Neutrophil (primary cell): ENCODE measurements at regions not wholly inside any gene's neighbourhood (a gene's known extent, or its start where the extent isn't known, plus 50 kb on each side); places are given as distances from the start of the nearest gene placed in this dataset.

ENCODE experiments used
- H3K27ac ChIP-seq: fragments of 200-600 bp; sonication (generic); 2 replicates; pipeline ENCODE4 v1.5.1; 2016; ENCODE audit warnings: mild to moderate bottlenecking, moderate library complexity
- H3K27me3 ChIP-seq: fragments of 200-600 bp; sonication (generic); 2 replicates; pipeline ENCODE4 v1.6.0; 2016; ENCODE audit warnings: mild to moderate bottlenecking
- H3K36me3 ChIP-seq: fragments of 200-600 bp; sonication (generic); 2 replicates; pipeline ENCODE4 v1.5.1; 2017
- H3K4me1 ChIP-seq, 2 experiments: fragments of 200-600 bp in 1 of 2; sonication (generic) in 1 of 2; 1 replicate in 1 of 2; 2 replicates in 1 of 2; pipeline versions ENCODE4 v1.5.1 to v1.6.1; 2013 to 2016; ENCODE audit warnings: low read depth in 1 of 2, low read length in 1 of 2, mild to moderate bottlenecking in 1 of 2, moderate library complexity in 1 of 2; ENCODE audit not compliant: control insufficient read depth in 1 of 2, insufficient read depth in 1 of 2
- H3K4me3 ChIP-seq, 2 experiments: fragments of 200-600 bp in 1 of 2; sonication (generic) in 1 of 2; 1 replicate in 1 of 2; 2 replicates in 1 of 2; pipeline ENCODE4 v1.5.1; 2013 to 2016; ENCODE audit warnings: low read depth in 1 of 2, low read length in 1 of 2, mild to moderate bottlenecking in 1 of 2, moderate library complexity in 1 of 2
- H3K9me3 ChIP-seq: fragments of 200-600 bp; sonication (generic); 2 replicates; pipeline ENCODE4 v1.5.1; 2016
- CTCF ChIP-seq: fragments of 200-600 bp; sonication (generic); IDR thresholded peaks from 2 replicates; pipeline ENCODE4 v1.5.1; 2016; ENCODE audit warnings: antibody characterized with exemption

GRCh38 chr2:37855283-37856041 is 69.6 kb upstream of the RMDN2 start:
- Histone ChIP-seq H3K27me3 (no peaks in the 10 kb centered on the region), H3K36me3 (no peaks in the 10 kb centered on the region), H3K27ac (peak overlapping the region; percentile 7), H3K4me1 (peaks cover 15 to 30% of the 10 kb centered on the region in 2 experiments), H3K9me3 (no peaks in the 10 kb centered on the region), H3K4me3 (no peak overlapping the region)
- no peak for TF ChIP-seq CTCF

DNA sequence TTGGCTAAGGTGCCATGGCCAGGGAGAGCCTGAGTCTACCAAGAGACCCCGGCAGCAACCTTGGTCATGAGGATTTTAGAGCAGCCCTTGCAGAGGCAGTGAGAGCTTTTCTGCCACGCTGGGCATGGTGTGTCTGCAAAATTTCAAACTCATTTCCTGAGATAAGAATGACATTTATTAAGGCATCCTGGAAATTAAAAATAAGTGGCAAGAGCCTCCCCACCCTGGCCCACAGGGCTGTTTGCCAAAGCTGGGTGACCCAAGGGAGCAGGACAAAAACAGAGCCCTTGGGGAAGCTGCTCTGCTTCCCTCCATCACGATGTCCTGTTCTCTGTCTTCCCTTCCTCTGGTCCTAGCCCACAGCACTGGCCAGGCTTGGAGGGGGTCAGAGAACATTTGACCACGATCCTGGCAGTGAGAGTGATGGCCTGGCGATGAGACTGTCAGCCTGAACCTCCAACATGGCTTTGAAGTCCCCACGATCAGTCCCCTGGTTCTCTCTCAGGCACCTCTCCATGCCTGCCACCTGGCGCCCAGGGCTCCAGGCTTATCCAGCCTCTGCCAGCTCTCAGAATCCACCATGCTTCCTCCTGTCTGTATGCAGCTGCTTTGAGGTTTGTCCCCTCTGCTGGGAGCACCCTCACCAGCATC is 68.9 kb upstream of the RMDN2 start:
- H3K27ac ChIP-seq: no peak overlapping the region
- H3K9me3 ChIP-seq: no peaks in the 10 kb centered on the region
- H3K4me3 ChIP-seq: no peak overlapping the region
- peaks cover 15 to 25% of the 10 kb centered on the region in 2 experiments for H3K4me1 ChIP-seq
- no peaks in the 10 kb centered on the region for H3K36me3 ChIP-seq
- TF ChIP-seq CTCF: no peak
- no peaks in the 10 kb centered on the region for H3K27me3 ChIP-seq

- Histone ChIP-seq H3K4me1 (peaks cover 6 to 16% of the 10 kb centered on the region in 2 experiments), H3K27ac (no peak overlapping the region), H3K36me3 (no peaks in the 10 kb centered on the region), H3K4me3 (no peak overlapping the region), H3K27me3 (no peaks in the 10 kb centered on the region), H3K9me3 (no peaks in the 10 kb centered on the region)
- TF ChIP-seq CTCF: no peak
These were observed 67.3 kb upstream of the RMDN2 start for GRCh38 chr2:37857575-37858399.

DNA sequence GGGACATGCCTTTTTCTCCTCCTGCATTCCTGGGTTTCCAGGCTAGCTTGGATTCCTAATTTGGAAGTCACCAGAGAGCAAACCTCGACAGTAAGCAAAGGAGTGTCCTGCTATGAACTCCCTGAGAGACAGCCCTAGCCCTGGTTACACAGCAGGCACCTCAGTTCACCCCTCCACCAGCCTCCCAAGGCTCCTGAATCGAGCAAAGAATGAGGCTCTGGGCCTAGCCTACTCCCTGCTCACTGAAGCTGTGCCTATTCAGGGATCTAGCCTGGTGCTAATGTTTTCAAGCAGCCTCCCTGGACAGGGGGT is 66.7 kb upstream of the RMDN2 start:
- no peaks in the 10 kb centered on the region for H3K9me3 ChIP-seq
- H3K36me3 ChIP-seq: no peaks in the 10 kb centered on the region
- H3K27ac ChIP-seq: no peak overlapping the region
- TF ChIP-seq CTCF: no peak
- H3K27me3 ChIP-seq: no peaks in the 10 kb centered on the region
- peaks cover 6 to 16% of the 10 kb centered on the region in 2 experiments for H3K4me1 ChIP-seq
- H3K4me3 ChIP-seq: no peak overlapping the region

GRCh38 chr2:37858725-37859267 is 66.3 kb upstream of the RMDN2 start:
- Histone ChIP-seq H3K4me3 (no peak overlapping the region), H3K27me3 (no peaks in the 10 kb centered on the region), H3K9me3 (no peaks in the 10 kb centered on the region), H3K27ac (no peak overlapping the region), H3K4me1 (peaks cover 6 to 16% of the 10 kb centered on the region in 2 experiments), H3K36me3 (no peaks in the 10 kb centered on the region)
- TF ChIP-seq CTCF: no peak
